GM21526 (cell line): ENCODE measurements at regions not wholly inside any gene's neighbourhood (a gene's known extent, or its start where the extent isn't known, plus 50 kb on each side); places are given as distances from the start of the nearest gene placed in this dataset.

Experiments used
- ATAC-seq: cut with Tn5 transposase; IDR thresholded peaks from one replicate; pipeline ENCODE4 v1.9.1; 2021; ENCODE audit warnings: moderate library complexity; ENCODE audit not compliant: unreplicated experiment, low FRiP score

DNA sequence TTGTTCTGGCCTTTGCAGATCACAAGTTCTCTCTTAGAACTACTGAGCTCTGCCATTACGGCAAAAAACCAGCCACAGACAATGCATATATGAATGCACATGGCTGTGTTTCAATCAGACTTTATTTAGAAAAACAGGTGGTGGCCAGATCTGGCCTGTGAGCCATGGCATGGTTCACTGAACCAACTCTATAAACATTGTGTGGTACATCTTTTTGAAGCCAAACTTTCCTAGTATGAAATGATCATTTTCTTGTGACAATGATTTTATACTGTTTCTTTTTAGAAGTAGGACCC, 65.9 kb upstream of the AMZ2 start:
- ATAC-seq = no peak

DNA sequence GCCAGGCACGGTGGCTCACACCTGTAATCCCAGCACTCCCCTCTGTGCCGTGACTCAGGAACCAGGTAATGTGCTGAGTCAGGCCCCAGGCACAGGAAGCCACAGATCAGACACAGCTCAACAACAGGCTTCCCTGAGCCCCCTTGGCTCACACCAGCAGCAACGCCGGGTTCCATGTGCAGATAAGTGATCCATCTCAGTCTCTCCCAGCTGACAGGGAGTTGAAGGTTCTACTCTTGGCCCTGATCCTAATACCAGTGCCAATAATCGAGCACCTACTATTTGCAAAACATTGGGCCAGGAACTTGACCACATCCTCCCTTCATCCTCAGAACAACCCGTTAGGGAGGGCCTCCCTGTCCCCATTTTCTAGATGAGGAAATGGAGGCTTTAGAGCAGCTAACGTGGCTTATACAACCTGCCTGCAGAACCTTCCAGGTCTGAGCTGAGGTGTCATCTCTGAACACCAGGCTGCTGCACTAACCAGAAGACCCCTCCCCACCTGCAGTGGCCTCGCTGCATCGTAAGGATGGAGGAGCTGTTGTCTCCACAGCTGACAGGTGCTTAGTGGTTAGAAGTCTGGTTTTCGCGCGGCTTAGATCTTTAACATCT, 64.8 kb upstream of the AMZ2 start:
- ATAC-seq = no peak

DNA sequence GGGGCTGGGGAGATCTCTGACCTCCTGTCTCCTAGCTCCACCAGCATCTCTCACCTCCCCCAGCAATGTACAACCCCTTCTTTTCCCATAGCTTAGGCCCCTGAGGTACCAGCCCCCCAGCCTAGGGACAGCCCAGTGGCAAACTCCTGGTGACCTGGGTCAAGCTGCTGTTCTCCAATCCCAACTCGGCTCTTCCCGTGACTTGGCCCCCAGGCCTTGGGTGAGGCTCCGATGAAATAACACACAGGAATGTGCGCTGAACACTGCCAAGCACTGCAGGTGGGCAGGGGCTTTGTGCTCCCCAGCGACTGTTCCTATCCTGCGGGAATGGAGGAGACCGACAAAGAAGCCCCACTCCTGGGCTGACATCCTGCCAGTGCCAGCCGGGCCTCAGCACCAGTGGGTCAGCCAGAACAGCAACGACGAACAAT, 63.7 kb upstream of the AMZ2 start:
- ATAC-seq = no peak

DNA sequence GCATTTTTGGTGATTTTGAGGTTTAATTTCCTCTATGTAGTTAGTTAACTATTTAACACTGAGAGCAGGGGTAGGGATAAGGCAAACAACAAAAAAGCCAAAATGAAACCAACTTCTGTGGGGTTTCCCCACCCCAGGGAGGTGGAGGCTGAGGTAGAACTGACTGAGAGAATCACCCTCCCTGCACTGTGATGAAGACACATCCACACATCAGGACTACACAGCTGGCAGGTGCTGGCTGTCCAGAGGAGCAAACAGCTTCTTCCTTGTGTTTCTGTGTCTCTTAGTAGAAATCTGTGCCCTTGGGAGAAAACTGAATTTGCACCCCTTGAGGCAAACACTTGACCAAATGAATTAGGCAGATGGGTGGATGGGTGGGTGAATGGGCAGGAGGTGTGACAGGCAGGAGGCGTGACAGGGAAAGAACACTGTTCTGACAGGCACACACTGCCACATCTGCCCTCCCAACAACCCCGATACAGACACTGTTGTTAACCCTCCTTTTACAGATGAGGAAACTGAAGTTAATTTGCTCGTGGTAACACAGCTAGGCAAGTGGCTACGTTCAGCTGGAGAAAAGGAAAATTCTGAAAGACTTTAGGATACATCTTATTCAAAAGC, 62.9 kb upstream of the AMZ2 start:
- ATAC-seq = peak; percentile 53

DNA sequence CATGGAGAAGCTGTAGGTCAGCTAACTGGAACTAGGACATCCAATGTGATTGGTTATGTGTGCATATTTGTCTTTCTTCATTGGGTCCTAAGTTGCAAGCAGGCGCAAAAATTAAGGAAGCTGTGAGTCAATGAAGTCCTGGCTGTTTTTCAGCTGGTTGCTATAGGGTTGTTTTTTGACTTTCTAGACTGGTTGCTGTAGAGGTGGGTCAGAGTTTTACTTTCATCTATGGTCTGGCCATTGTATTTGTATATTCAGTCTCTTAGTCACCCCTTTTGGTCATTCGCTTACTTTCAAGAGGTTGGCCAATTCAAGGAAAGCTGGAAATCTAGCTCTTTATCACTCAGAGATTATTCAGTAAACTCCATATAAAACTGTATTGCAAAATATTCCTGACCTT, 62.0 kb upstream of the AMZ2 start:
- ATAC-seq = no peak

DNA sequence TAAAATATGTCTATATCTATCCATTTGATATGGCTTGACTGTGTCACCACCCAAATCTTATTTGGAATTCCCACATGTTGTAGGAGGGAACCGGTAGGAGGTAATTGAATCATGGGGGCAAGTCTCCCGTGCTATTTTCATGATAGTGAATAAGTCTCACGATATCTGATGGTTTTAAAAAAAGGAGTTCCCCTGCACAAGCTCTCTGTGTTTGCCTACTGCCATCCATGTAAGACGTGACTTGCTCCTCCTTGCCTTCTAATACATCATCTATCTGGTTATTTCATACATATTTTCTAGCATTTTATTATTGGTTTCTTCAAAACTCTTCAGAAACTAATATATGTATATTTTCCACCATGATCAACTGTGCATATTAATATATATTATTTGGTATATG, 57.3 kb upstream of the AMZ2 start:
- ATAC-seq = no peak

DNA sequence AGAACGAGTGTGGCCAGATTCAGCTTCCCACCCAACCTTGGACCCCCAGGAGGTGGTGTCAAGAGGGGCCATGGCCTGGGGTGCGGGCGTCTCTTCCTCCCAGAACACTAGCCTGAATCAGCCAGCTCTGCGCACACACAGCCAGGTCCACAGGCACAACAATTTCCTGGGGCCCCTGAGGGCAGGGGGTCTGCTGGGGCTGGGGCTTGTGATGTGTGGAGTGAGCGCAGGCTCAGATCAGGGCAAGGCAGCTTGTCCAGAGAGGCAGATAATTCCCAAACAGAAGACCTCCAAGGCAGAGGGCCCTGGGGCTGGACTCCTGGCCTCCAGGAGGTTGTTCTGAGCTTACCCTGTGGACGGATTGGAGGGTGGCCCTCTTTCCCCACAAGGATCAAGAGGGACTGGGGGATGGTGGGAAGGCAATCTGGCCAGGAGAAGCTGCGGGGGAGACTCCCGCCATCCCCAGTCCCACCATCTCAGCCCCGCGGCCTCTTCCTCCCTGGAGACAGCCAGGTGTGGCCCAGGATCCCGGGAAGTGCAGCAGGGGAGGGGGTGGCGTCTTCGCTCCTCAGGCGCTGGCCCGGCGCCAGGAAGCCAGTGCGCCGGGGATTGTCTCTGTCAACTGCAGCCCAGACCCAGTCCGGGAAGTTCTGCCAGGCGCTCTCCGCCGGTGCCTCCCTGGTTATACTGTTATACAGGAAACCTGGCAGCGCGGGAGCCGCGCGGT, 52.0 kb upstream of the AMZ2 start:
- ATAC-seq = no peak

DNA sequence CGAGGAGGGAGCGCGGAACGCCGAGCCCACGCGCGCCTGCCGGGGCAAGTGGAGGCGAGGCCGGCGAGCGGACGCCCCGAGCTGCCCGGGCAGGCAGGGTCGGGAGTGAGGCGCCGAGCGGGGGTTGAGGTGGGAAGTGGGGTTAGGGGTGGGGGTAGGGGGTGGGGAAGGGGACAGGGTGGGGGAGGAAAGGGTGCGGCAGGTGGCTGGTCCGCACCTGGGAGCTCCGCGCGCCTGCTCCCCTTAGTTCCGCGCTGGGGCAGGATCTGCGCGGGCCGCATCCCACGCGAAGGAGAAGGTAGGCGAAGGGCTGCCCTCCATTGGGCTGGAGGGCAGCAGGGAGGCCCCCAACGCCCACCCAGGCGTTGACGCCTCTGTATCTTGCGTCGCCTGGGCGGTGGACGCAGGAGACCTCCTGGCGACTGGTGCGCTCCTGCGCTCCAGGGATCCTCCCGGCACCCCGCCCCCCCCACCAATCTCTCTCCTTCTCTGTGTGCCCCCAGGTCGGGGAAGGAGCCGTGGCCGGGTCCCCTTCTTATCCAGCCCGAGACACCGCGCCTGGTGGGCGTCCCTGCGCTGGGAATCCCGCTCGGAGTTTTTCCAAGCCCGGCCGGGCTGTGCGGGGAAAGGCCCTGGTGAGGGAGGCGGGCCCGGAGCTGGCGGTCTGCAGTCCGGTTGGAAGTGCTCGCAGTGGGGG, 51.3 kb upstream of the AMZ2 start:
- no peak for ATAC-seq

DNA sequence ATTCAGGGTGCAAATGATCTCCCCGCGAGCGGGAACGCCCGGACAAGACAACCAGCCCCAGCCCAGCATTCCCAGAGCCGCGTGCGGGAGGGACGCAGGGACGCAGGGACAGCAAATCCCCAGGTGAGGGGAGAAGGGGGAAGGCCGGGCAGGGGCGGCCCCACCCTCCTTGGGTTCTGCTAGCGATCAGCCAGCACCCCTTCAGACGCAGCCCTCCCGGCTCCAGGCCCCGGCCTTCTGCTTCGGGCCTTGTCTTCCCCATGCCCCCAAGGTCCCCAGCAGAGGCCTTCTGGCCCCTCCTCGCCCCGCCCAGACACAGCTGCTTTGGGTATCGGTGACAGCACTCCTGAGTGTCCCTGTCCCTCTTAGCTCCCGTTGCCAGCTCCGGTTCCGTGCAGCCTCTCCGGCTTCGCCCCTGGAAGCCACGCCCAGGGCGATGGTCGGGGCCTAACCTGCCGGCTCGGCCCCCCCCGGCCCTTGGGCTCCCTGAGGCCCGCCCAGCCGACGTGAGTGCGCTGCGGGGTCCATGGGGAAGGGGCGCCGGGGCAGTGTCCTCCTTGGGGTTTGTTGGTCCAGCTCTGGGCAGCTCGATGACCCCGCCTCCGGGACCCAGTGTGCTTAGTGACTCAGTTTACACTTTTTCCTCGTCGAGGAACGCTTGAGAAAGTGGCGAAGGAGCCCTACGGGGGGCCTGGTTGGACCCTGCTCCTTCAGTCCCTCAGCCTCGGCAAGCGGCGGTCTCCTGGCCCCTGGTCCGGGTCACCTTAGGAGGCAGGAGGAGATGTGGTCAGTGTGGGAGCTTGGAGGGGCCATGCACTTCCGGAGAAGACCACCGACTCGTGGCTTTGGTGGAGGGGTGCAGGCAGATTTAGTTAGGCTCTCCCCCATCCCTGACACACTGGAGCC, 50.5 kb upstream of the AMZ2 start:
- ATAC-seq = no peak

DNA sequence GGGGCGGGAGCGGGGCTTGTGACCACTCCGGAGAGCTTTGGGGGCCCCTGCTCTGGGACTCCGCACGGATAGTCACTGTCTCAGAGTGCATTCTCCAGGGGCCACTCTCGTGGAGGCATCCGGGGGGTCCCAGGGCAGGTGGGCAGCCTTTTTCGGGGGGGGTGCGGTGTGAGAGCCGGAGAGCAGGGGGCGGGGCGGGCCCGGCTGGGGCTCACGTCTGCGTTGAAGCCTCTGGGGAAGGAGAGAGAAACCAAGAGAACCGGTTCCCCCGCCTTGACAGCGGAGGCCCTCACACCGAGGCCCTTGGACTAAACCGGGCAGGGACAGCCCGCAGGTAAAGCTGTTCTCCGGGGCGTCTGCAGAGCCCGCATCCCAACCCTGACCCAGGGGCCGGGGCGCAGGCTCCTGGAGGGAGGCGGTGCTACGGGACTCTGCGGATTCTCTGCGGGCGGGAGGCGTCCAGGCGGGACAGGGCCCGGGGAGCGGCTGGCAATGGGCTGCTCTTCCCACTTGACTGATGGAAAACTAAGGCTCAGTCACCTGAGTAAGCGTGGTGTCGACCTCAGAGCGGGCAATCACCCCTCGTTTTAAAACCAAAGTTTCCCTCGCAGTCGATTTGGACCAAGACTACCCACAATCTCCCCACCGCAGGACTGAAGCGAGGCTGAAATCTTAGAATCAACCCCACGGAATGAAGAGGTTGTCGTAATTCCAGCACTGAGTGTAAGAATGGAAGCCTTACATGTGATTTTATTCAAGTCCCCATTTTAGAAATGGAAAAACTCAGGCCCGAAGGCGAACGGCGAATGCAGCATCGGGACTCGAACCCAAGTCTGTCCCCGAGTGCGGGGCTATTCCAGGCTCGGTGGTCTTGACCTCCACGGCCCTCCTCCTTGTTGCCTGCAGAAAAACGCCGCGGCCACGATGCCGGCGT, 49.6 kb upstream of the AMZ2 start:
- ATAC-seq = no peak
